Activated naive CD4-positive, alpha-beta T cell treated with anti-CD3 and anti-CD28 coated beads, Interleukin-2, amount 50 U/mL, for 24 hours (primary cell): ENCODE measurements at regions not wholly inside any gene's neighbourhood (a gene's known extent, or its start where the extent isn't known, plus 50 kb on each side); places are given as distances from the start of the nearest gene placed in this dataset.
"Not testable (repeated sequence)": the region's sequence is repeated elsewhere in the genome, so short reads cannot be mapped to it uniquely, and the experiment has no call there.

Source experiments
- H3K27ac Mint-ChIP-seq: one replicate; pipeline ENCODE4 v1.8.0; 2021; ENCODE audit warnings: mild to moderate bottlenecking, mixed read lengths
- H3K27me3 Mint-ChIP-seq: one replicate; pipeline ENCODE4 v1.8.0; 2021; ENCODE audit warnings: mixed read lengths
- H3K36me3 Mint-ChIP-seq: one replicate; pipeline ENCODE4 v1.8.0; 2021; ENCODE audit warnings: mixed read lengths
- H3K4me1 Mint-ChIP-seq: one replicate; pipeline ENCODE4 v1.8.0; 2021; ENCODE audit warnings: mixed read lengths
- H3K4me3 Mint-ChIP-seq: one replicate; pipeline ENCODE4 v1.8.0; 2021; ENCODE audit warnings: mild to moderate bottlenecking, mixed read lengths
- H3K9me3 Mint-ChIP-seq: one replicate; pipeline ENCODE4 v1.8.0; 2021; ENCODE audit warnings: mixed read lengths

GRCh38 chr4:151566053-151566452 lies 157.1 kb downstream of the FHIP1A start:
- Mint-ChIP-seq H3K4me1 (peaks cover 5% of the 10 kb centered on the region), H3K4me3 (no peak overlapping the region), H3K9me3 (no peaks in the 10 kb centered on the region), H3K36me3 (peaks cover 2% of the 10 kb centered on the region), H3K27me3 (peaks cover 22% of the 10 kb centered on the region), H3K27ac (no peak overlapping the region)

GRCh38 chr4:151567056-151567455 lies 158.1 kb downstream of the FHIP1A start:
- Mint-ChIP-seq H3K27me3 (peaks cover 20% of the 10 kb centered on the region), H3K36me3 (peaks cover 2% of the 10 kb centered on the region), H3K4me1 (peaks cover 5% of the 10 kb centered on the region), H3K27ac (no peak overlapping the region), H3K4me3 (no peak overlapping the region), H3K9me3 (no peaks in the 10 kb centered on the region)

GRCh38 chr4:151568966-151569365 lies 160.0 kb downstream of the FHIP1A start:
- Mint-ChIP-seq H3K4me1 (no peaks in the 10 kb centered on the region), H3K27me3 (peaks cover 18% of the 10 kb centered on the region), H3K4me3 (no peak overlapping the region), H3K36me3 (peaks cover 2% of the 10 kb centered on the region), H3K27ac (no peak overlapping the region), H3K9me3 (no peaks in the 10 kb centered on the region)

GRCh38 chr4:151569650-151570049 lies 160.7 kb downstream of the FHIP1A start:
- H3K36me3 Mint-ChIP-seq = peaks cover 2% of the 10 kb centered on the region
- no peak overlapping the region for H3K4me3 Mint-ChIP-seq
- H3K9me3 Mint-ChIP-seq = no peaks in the 10 kb centered on the region
- H3K27me3 Mint-ChIP-seq = peaks cover 17% of the 10 kb centered on the region
- H3K27ac Mint-ChIP-seq = no peak overlapping the region
- H3K4me1 Mint-ChIP-seq = no peaks in the 10 kb centered on the region

GRCh38 chr4:151573474-151573873 lies 164.5 kb downstream of the FHIP1A start:
- no peak overlapping the region for H3K4me3 Mint-ChIP-seq
- H3K9me3 Mint-ChIP-seq = no peaks in the 10 kb centered on the region
- H3K27ac Mint-ChIP-seq = no peak overlapping the region
- H3K4me1 Mint-ChIP-seq = no peaks in the 10 kb centered on the region
- H3K27me3 Mint-ChIP-seq = peaks cover 6% of the 10 kb centered on the region
- H3K36me3 Mint-ChIP-seq = no peaks in the 10 kb centered on the region

- H3K36me3 Mint-ChIP-seq = no peaks in the 10 kb centered on the region
- H3K27me3 Mint-ChIP-seq = peaks cover 2% of the 10 kb centered on the region
- H3K27ac Mint-ChIP-seq = no peak overlapping the region
- H3K4me1 Mint-ChIP-seq = no peaks in the 10 kb centered on the region
- H3K4me3 Mint-ChIP-seq = no peak overlapping the region
- no peaks in the 10 kb centered on the region for H3K9me3 Mint-ChIP-seq
Observed at GRCh38 chr4:151573945-151574344, 165.0 kb downstream of the FHIP1A start.

- no peaks in the 10 kb centered on the region for H3K9me3 Mint-ChIP-seq
- H3K4me1 Mint-ChIP-seq = no peaks in the 10 kb centered on the region
- H3K36me3 Mint-ChIP-seq = no peaks in the 10 kb centered on the region
- no peak overlapping the region for H3K4me3 Mint-ChIP-seq
- no peak overlapping the region for H3K27ac Mint-ChIP-seq
- H3K27me3 Mint-ChIP-seq = peaks cover 2% of the 10 kb centered on the region
Observed at GRCh38 chr4:151574968-151575367, 166.0 kb downstream of the FHIP1A start.

GRCh38 chr4:151575646-151576045 lies 166.7 kb downstream of the FHIP1A start:
- H3K4me1 Mint-ChIP-seq = no peaks in the 10 kb centered on the region
- no peak overlapping the region for H3K27ac Mint-ChIP-seq
- H3K27me3 Mint-ChIP-seq = no peaks in the 10 kb centered on the region
- H3K4me3 Mint-ChIP-seq = no peak overlapping the region
- H3K9me3 Mint-ChIP-seq = no peaks in the 10 kb centered on the region
- no peaks in the 10 kb centered on the region for H3K36me3 Mint-ChIP-seq

- Mint-ChIP-seq H3K27ac (no peak overlapping the region), H3K9me3 (no peaks in the 10 kb centered on the region), H3K36me3 (no peaks in the 10 kb centered on the region), H3K4me3 (no peak overlapping the region), H3K4me1 (no peaks in the 10 kb centered on the region), H3K27me3 (no peaks in the 10 kb centered on the region)
Observed at GRCh38 chr4:151576627-151577026, 167.7 kb downstream of the FHIP1A start.

GRCh38 chr4:151581570-151581969 lies 172.6 kb downstream of the FHIP1A start:
- Mint-ChIP-seq H3K4me1 (no peaks in the 10 kb centered on the region), H3K9me3 (no peaks in the 10 kb centered on the region), H3K27me3 (peaks cover 2% of the 10 kb centered on the region), H3K4me3 (no peak overlapping the region), H3K36me3 (no peaks in the 10 kb centered on the region), H3K27ac (no peak overlapping the region)

GRCh38 chr4:151582098-151582497 lies 173.1 kb downstream of the FHIP1A start:
- Mint-ChIP-seq H3K27ac (no peak overlapping the region), H3K36me3 (no peaks in the 10 kb centered on the region), H3K4me3 (no peak overlapping the region), H3K27me3 (peaks cover 2% of the 10 kb centered on the region), H3K4me1 (no peaks in the 10 kb centered on the region), H3K9me3 (no peaks in the 10 kb centered on the region)

- H3K4me1 Mint-ChIP-seq = no peaks in the 10 kb centered on the region
- H3K9me3 Mint-ChIP-seq = no peaks in the 10 kb centered on the region
- H3K36me3 Mint-ChIP-seq = no peaks in the 10 kb centered on the region
- no peak overlapping the region for H3K27ac Mint-ChIP-seq
- no peak overlapping the region for H3K4me3 Mint-ChIP-seq
- H3K27me3 Mint-ChIP-seq = peaks cover 2% of the 10 kb centered on the region
Observed at GRCh38 chr4:151583157-151583914, 174.4 kb downstream of the FHIP1A start.

GRCh38 chr4:151584101-151584500 lies 175.1 kb downstream of the FHIP1A start:
- Mint-ChIP-seq H3K36me3 (no peaks in the 10 kb centered on the region), H3K27ac (no peak overlapping the region), H3K4me3 (no peak overlapping the region), H3K9me3 (no peaks in the 10 kb centered on the region), H3K27me3 (peaks cover 2% of the 10 kb centered on the region), H3K4me1 (no peaks in the 10 kb centered on the region)

GRCh38 chr4:151595629-151596028 lies 165.2 kb downstream of the GATB start:
- H3K4me1 Mint-ChIP-seq = not testable (repeated sequence)

GRCh38 chr4:151597691-151598090 lies 163.1 kb downstream of the GATB start:
- not testable (repeated sequence) for H3K36me3 Mint-ChIP-seq, H3K27ac Mint-ChIP-seq, H3K4me3 Mint-ChIP-seq, H3K27me3 Mint-ChIP-seq, H3K4me1 Mint-ChIP-seq, H3K9me3 Mint-ChIP-seq

More at GRCh38 chr4:151595629-151596028, 165.2 kb downstream of the GATB start:
- H3K36me3 Mint-ChIP-seq, H3K27me3 Mint-ChIP-seq, H3K4me3 Mint-ChIP-seq, H3K27ac Mint-ChIP-seq, H3K9me3 Mint-ChIP-seq: not testable (repeated sequence)

GRCh38 chr4:151599863-151600262 lies 160.9 kb downstream of the GATB start:
- H3K4me1 Mint-ChIP-seq = no peaks in the 10 kb centered on the region
- no peak overlapping the region for H3K4me3 Mint-ChIP-seq
- H3K36me3 Mint-ChIP-seq = no peaks in the 10 kb centered on the region
- H3K9me3 Mint-ChIP-seq = no peaks in the 10 kb centered on the region
- H3K27ac Mint-ChIP-seq = no peak overlapping the region
- no peaks in the 10 kb centered on the region for H3K27me3 Mint-ChIP-seq

- Mint-ChIP-seq H3K27ac (no peak overlapping the region), H3K36me3 (no peaks in the 10 kb centered on the region), H3K4me3 (no peak overlapping the region), H3K9me3 (no peaks in the 10 kb centered on the region), H3K4me1 (no peaks in the 10 kb centered on the region), H3K27me3 (no peaks in the 10 kb centered on the region)
Observed at GRCh38 chr4:151600432-151600831, 160.4 kb downstream of the GATB start.
